ENCODE measurements at regions not wholly inside any gene's neighbourhood (a gene's known extent, or its start where the extent isn't known, plus 50 kb on each side); places are given as distances from the start of the nearest gene placed in this dataset.

DNA sequence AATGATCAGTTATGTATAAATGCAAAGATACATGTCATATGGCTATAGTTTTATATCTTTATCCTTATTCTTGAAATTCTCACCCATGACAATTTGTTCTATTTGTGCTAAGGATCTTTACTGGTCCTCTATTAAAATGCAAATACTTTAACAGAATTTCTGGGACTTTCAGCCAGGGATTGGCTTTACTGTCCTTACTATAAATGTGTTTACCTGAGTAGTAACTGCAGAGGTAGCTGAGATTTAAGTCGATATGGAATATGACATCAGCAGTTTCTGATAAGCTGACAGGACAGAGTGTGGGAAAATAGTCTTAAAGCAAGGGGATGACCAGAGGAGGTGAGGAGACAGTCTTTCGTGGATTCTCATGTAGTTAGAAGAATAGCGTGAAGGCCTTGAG lies 206.4 kb downstream of the DIO2 start:
- 73 to 94% (median 88%) methylated on average over 3 of the region's 3 CpGs for WGBS, 5 donors
- H3K4me1 ChIP-seq: no peaks in the 10 kb centered on the region
- TF ChIP-seq POLR2A (IDR thresholded peaks at IDR 0.05): no peak
- TF ChIP-seq, protein P1, sequence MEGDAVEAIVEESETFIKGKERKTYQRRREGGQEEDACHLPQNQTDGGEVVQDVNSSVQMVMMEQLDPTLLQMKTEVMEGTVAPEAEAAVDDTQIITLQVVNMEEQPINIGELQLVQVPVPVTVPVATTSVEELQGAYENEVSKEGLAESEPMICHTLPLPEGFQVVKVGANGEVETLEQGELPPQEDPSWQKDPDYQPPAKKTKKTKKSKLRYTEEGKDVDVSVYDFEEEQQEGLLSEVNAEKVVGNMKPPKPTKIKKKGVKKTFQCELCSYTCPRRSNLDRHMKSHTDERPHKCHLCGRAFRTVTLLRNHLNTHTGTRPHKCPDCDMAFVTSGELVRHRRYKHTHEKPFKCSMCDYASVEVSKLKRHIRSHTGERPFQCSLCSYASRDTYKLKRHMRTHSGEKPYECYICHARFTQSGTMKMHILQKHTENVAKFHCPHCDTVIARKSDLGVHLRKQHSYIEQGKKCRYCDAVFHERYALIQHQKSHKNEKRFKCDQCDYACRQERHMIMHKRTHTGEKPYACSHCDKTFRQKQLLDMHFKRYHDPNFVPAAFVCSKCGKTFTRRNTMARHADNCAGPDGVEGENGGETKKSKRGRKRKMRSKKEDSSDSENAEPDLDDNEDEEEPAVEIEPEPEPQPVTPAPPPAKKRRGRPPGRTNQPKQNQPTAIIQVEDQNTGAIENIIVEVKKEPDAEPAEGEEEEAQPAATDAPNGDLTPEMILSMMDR (IDR thresholded peaks at IDR 0.05): no peak
- H3K36me3 ChIP-seq: no peaks in the 10 kb centered on the region
- H3K27ac ChIP-seq: no peak overlapping the region
- no peaks in the 10 kb centered on the region for H3K9me3 ChIP-seq
- intact Hi-C loops (cut with DNase I; ENCODE audit: low total_unique reads): no loop called here
- H3K4me3 ChIP-seq: no peak overlapping the region
- no peak for DNase-seq
- H3K27me3 ChIP-seq: no peaks in the 10 kb centered on the region

DNA sequence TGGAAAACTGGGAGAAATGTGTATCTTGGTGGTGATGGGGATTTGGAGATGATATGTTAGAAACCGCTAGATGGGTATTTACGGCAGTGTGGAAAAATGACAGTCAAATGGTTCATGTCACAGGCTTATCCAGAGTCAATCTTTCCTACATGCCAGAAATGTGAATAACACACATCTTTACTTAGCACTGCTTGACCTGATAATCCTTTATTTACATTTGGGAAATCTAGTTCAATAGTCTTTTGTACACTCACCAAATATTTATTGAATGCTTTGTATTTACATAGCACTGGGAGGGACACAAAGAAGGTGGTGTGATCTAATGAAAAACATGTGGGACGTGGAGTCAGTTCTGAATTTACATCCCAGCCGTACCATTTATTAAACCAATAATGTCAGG lies 208.2 kb downstream of the DIO2 start:
- H3K9me3 ChIP-seq: no peaks in the 10 kb centered on the region
- H3K4me3 ChIP-seq: no peak overlapping the region
- no peaks in the 10 kb centered on the region for H3K27me3 ChIP-seq
- TF ChIP-seq POLR2A (IDR thresholded peaks at IDR 0.05) (no peak), POLR2AphosphoS5 (IDR thresholded peaks at IDR 0.05) (no peak)
- no peaks in the 10 kb centered on the region for H3K4me1 ChIP-seq
- intact Hi-C loops (cut with DNase I; ENCODE audit: low total_unique reads): no loop called here
- H3K27ac ChIP-seq: no peak overlapping the region
- DNase-seq: no peak
- H3K36me3 ChIP-seq: no peaks in the 10 kb centered on the region
- 35 to 48% (median 46%) methylated on average over 4 of the region's 4 CpGs for WGBS, 5 donors

DNA sequence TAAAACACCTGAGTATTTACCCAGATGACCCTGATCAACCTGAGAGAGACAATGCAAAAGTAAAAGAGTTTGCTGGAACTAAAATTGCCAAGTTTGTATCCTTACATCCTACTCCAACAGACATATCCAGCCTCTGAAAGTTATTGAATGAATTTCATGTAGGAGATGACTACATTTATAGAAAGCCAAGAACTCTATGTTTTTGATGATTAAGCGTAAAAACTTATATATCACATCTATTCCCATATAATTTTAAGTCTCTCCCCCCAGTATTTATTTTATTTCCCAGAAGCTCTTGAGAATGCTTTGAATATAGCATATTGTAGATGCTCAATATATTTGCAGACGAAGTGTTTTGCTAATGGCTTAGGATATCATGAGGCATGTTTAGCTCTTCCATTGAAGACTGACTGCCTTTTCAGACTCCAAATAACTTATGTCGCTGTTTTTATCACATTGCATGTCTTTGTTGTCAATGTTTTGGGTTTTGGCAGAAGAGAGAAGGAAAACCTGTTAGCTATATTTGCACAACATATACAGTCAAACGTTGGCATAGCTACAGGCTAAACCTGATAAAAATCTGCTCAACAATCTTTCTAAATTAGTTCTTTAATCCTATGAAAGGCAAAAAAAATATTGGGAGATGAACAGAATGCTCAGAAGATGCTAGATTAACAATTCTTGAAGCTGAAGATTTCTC lies 213.6 kb downstream of the DIO2 start:
- H3K27ac ChIP-seq: no peak overlapping the region
- TF ChIP-seq POLR2AphosphoS5 (IDR thresholded peaks at IDR 0.05): no peak
- TF ChIP-seq, protein P1 (IDR thresholded peaks at IDR 0.05): no peak
- no peak for TF ChIP-seq POLR2A (IDR thresholded peaks at IDR 0.05)
- no peak for TF ChIP-seq EP300 (IDR thresholded peaks at IDR 0.05)
- WGBS, 5 donors: 50 to 66% (median 52%) methylated on average over 4 of the region's 4 CpGs

DNA sequence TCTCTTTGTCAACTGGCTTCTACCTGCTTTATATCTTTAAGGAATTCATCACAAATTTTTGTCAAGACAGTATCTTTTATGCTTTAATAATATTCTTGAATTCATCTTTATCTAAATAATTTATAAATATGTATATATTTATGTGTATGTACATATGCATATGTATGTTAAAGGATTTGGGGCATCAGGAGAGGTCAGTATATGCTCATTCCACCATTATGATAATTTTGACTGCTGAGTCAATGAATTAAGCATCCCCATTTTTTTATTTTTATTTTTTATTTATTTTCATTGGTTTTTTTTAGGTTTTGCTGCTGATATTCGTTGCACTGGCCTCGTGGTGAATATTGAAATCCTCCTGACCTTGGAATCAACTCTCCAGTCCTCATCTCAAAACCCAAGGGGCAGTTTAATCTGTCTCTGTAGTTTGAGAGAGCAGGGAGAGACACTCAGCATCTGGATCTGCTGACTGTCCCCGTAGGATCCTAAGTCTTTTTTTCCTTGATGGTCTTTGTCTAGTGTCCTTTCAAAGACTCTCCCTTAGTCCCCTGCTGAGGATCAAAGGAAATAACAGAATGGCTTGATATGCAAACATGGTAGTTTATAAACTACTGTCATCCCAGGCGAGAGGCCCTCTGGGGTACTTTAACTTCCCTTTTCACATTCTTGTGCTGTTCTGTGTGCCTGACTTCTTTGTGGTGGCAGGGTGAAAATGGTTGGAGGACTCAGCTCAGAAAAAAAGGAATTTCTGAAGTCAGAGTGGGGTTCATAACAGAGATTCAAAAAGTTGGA lies 218.7 kb downstream of the DIO2 start:
- Histone ChIP-seq H3K27ac (no peak overlapping the region), H3K9me3 (no peaks in the 10 kb centered on the region), H3K4me3 (no peak overlapping the region), H3K36me3 (no peaks in the 10 kb centered on the region), H3K27me3 (no peaks in the 10 kb centered on the region), H3K4me1 (no peaks in the 10 kb centered on the region)
- WGBS, 5 donors: 34 to 42% (median 35%) methylated on average over 4 of the region's 4 CpGs
- intact Hi-C loops (cut with DNase I; ENCODE audit: low total_unique reads): no loop called here
- no peak for DNase-seq
- TF ChIP-seq POLR2A (IDR thresholded peaks at IDR 0.05) (no peak), EP300 (IDR thresholded peaks at IDR 0.05) (no peak), POLR2AphosphoS5 (IDR thresholded peaks at IDR 0.05) (no peak)
- TF ChIP-seq, protein P1 (IDR thresholded peaks at IDR 0.05): no peak

More for the DNA sequence above, 213.6 kb downstream of the DIO2 start:
- Histone ChIP-seq H3K27me3 (no peaks in the 10 kb centered on the region), H3K4me3 (no peak overlapping the region), H3K4me1 (no peaks in the 10 kb centered on the region), H3K9me3 (no peaks in the 10 kb centered on the region), H3K36me3 (no peaks in the 10 kb centered on the region)
- no peak for DNase-seq
- intact Hi-C loops (cut with DNase I; ENCODE audit: low total_unique reads): no loop called here

DNA sequence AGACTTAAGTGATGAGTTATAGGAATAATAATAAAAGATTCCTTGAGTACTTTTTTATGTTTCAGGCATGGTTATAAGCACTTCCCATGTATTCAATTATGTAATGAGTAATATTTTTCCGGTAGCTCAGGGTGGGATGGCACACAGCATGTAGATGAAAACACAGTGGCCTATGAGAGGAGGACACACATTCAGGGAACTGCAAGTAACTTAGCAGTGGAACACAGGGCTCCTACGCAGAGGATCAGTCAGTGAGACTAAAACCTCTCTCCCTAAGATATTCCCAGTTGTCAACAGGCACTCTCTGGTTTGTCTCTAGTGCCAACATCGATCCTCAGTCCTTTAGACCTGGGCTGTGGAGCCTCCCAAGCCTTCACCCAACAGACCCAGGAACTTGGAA lies 219.4 kb downstream of the DIO2 start:
- no peak overlapping the region for H3K27ac ChIP-seq
- no peaks in the 10 kb centered on the region for H3K36me3 ChIP-seq
- intact Hi-C loops (cut with DNase I; ENCODE audit: low total_unique reads): no loop called here
- no peaks in the 10 kb centered on the region for H3K9me3 ChIP-seq
- no peak for DNase-seq
- H3K27me3 ChIP-seq: no peaks in the 10 kb centered on the region
- no peaks in the 10 kb centered on the region for H3K4me1 ChIP-seq
- H3K4me3 ChIP-seq: no peak overlapping the region
- no peak for TF ChIP-seq EP300 (IDR thresholded peaks at IDR 0.05)
- TF ChIP-seq POLR2AphosphoS5 (IDR thresholded peaks at IDR 0.05): no peak
- TF ChIP-seq, protein P1 (IDR thresholded peaks at IDR 0.05): no peak
- no peak for TF ChIP-seq POLR2A (IDR thresholded peaks at IDR 0.05)
- 81 to 95% (median 85%) methylated on average over 3 of the region's 3 CpGs for WGBS, 5 donors

Data from stomach (tissue), 8 donors.